Stimulated activated effector memory CD8-positive, alpha-beta T cell treated with anti-CD3 and anti-CD28 coated beads, Interleukin-12 subunit alpha, Interleukin-12 subunit beta, amount 100 ng/mL, for 72 hours (primary cell): ENCODE measurements at regions not wholly inside any gene's neighbourhood (a gene's known extent, or its start where the extent isn't known, plus 50 kb on each side); places are given as distances from the start of the nearest gene placed in this dataset.

Source experiments
- ATAC-seq: fragments of 150-1000 bp; cut with Tn5 transposase; 2 replicates; pipeline ENCODE4 v1.10.0; 2021
- DNase-seq, 2 donors: peaks; one replicate each; pipeline ENCODE4 v3.0.0; 2021 to 2022; ENCODE audit warnings: low spot score in 2 of 2
- H3K27ac Mint-ChIP-seq: one replicate; pipeline ENCODE4 v1.8.0; 2022; ENCODE audit warnings: mild to moderate bottlenecking, mixed read lengths
- H3K36me3 Mint-ChIP-seq: one replicate; pipeline ENCODE4 v1.8.0; 2022; ENCODE audit warnings: mild to moderate bottlenecking, mixed read lengths
- H3K4me1 Mint-ChIP-seq: one replicate; pipeline ENCODE4 v1.8.0; 2022; ENCODE audit warnings: mixed read lengths
- H3K4me3 Mint-ChIP-seq: one replicate; pipeline ENCODE4 v1.8.0; 2022; ENCODE audit warnings: mild to moderate bottlenecking, mixed read lengths
- H3K9me3 Mint-ChIP-seq: one replicate; pipeline ENCODE4 v1.8.0; 2022; ENCODE audit warnings: mixed read lengths

- Mint-ChIP-seq H3K27ac (no peak overlapping the region), H3K9me3 (no peaks in the 10 kb centered on the region), H3K4me3 (peak overlapping the region; percentile 60), H3K36me3 (peaks cover 5% of the 10 kb centered on the region), H3K4me1 (peaks cover 24% of the 10 kb centered on the region)
- DNase-seq = no peak
- ATAC-seq = no peak
Observed at GRCh38 chr1:94602802-94603625, 61.5 kb upstream of the F3 start.

DNA sequence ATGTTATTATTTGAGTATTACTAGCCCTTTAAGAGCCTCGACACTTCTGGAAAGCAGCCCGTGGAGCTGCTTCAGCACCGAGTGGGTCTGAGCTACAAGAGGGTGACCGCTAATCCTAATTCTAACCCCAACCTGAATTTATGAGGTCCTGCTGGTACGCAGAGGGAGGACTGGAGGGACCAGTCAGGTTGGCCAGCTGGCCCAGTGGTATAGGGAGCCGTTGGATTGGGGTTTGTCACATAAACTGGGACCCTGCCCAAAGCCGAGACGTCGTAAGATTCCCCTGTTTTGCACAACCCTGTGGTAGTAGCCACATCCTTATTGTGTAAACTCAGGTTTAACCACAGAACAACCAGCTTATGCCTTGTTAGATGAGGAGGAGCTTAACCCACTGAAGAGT is 60.8 kb upstream of the F3 start:
- Mint-ChIP-seq H3K4me3 (peak overlapping the region; percentile 60), H3K27ac (peak overlapping the region; percentile 33), H3K9me3 (no peaks in the 10 kb centered on the region), H3K36me3 (peaks cover 5% of the 10 kb centered on the region), H3K4me1 (peaks cover 24% of the 10 kb centered on the region)
- peak; percentile 83 for ATAC-seq
- no peak for DNase-seq

GRCh38 chr1:94600556-94600955 is 59.0 kb upstream of the F3 start:
- Mint-ChIP-seq H3K36me3 (peaks cover 5% of the 10 kb centered on the region), H3K4me3 (no peak overlapping the region), H3K9me3 (no peaks in the 10 kb centered on the region), H3K4me1 (peaks cover 24% of the 10 kb centered on the region), H3K27ac (no peak overlapping the region)
- DNase-seq (no peak), ATAC-seq (no peak)

DNA sequence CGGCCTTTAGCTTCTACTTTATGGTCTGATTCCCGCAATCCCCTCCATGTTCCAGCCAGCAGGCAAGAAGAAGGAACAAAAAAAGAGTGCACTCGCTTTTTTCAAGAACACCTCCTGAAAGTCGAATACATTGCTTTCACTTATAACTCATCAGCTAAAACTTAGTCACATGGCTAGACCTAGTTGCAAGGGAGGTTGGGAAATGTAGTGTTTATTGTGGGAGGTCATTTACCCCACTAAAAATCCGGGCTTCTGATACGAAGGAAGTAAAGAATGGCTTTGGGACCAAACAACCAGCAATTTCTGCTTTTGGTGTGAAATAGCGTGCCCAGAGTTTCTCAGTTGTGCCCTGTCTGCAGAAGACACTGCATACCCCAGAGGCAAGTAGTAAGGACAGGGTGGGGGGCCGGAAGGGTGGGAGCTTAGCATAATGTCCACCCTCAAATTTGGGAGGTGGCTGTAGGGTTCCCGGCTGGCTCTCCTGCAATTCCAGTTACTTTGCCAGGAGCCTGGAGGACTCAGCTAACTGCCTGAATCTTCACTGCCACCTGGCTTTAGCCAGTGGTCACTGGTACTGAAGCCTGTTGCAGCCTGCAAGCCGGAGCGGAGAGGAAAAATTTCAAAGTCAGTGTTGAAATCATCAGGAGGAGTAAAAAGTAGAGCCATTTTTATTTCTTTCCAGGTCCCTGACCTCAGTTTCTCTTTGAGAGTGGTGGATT is 57.7 kb upstream of the F3 start:
- Mint-ChIP-seq H3K27ac (no peak overlapping the region), H3K4me1 (peaks cover 24% of the 10 kb centered on the region), H3K9me3 (no peaks in the 10 kb centered on the region), H3K36me3 (peaks cover 5% of the 10 kb centered on the region), H3K4me3 (no peak overlapping the region)
- ATAC-seq = no peak
- no peak for DNase-seq

DNA sequence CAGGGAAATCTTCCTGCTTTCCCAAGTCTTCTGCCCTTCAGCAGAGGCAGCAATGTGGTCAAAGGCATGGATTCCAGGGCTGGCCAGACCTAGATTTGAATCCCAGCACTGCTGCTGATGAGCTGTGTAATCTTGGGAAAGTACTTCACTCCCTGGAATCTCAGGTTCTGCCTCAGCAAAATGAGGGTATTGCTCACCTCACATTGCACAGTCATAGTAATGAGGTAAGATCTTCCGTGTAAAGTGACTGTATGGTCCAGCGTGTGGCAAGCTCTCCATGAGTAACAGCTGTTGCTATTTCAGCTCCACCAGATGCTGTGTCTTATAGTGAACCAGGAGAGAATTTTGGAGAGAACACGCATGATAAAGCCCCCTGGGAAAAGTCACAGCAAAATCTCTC is 56.1 kb upstream of the F3 start:
- H3K4me3 Mint-ChIP-seq = no peak overlapping the region
- no peak overlapping the region for H3K27ac Mint-ChIP-seq
- peaks cover 12% of the 10 kb centered on the region for H3K4me1 Mint-ChIP-seq
- no peaks in the 10 kb centered on the region for H3K9me3 Mint-ChIP-seq
- ATAC-seq = no peak
- DNase-seq = no peak
- H3K36me3 Mint-ChIP-seq = peaks cover 5% of the 10 kb centered on the region

DNA sequence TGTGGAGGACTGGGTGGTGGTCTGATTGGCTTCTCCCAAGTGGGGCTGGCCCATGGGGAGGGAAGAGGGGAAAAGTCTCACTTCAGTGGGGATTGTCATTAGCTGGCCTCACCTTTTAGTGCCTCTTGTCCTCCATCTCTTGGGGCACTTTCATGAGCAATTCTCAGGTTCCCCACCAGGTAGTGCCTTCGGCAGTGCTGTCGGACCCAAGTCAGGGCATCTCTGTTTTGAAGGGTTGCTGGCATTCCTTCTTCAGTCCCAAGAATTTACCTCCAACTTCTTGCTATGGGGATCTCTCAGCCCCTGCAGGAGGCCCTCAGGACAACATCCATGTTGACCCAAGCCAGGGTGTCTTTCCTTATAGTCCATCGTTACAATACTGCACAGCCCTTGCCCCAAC is 54.7 kb upstream of the F3 start:
- no peak for ATAC-seq
- no peaks in the 10 kb centered on the region for H3K9me3 Mint-ChIP-seq
- H3K4me3 Mint-ChIP-seq = no peak overlapping the region
- no peaks in the 10 kb centered on the region for H3K4me1 Mint-ChIP-seq
- H3K27ac Mint-ChIP-seq = no peak overlapping the region
- DNase-seq = no peak
- H3K36me3 Mint-ChIP-seq = peaks cover 5% of the 10 kb centered on the region

DNA sequence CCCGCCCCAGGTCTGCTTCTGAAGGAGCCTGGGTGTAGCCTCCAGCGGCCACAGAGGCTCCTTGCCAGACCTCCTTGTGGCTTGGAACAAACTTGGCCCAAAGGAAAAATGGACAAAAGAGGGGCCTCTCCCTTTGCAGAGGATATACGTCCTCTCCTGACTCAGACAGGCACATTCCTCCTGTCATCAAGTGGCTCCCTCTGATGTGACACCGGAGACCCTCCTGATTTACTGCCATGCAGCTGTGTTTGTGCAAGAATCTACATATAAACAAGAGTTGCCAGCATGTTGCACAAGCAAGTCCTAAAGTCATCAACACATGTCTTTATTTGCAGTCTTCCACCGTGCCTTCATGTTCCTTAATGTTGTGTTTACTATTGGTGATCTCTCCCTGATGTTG is 54.1 kb upstream of the F3 start:
- Mint-ChIP-seq H3K9me3 (no peaks in the 10 kb centered on the region), H3K27ac (no peak overlapping the region), H3K36me3 (peaks cover 5% of the 10 kb centered on the region), H3K4me3 (no peak overlapping the region), H3K4me1 (no peaks in the 10 kb centered on the region)
- no peak for ATAC-seq
- no peak for DNase-seq

DNA sequence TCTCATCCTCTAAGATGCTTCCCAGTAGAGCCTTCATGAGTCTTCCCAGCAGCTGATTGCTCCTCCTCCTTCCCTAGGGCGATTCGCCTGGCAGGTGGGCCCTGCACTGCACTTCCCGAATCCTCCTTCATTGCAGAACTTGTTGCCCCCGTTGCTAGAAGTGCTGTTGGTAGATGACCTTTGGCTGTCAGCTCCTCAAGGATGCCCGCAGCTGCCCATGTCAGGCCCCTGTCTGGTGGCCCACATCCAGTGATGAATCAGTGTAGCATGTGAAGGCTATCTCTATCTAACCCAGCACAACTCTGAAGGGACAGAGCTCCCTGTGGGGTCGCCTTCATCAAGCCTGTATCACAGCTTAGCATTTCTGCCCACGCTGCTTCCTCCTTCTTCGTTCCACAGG is 52.1 kb upstream of the F3 start:
- Mint-ChIP-seq H3K27ac (no peak overlapping the region), H3K4me1 (no peaks in the 10 kb centered on the region), H3K4me3 (no peak overlapping the region), H3K36me3 (peaks cover 2% of the 10 kb centered on the region), H3K9me3 (no peaks in the 10 kb centered on the region)
- ATAC-seq (no peak), DNase-seq (no peak)

GRCh38 chr1:94592571-94592920 is 51.0 kb upstream of the F3 start:
- H3K4me1 Mint-ChIP-seq = no peaks in the 10 kb centered on the region
- DNase-seq (no peak), ATAC-seq (no peak)
- H3K27ac Mint-ChIP-seq = no peak overlapping the region
- H3K9me3 Mint-ChIP-seq = no peaks in the 10 kb centered on the region
- H3K4me3 Mint-ChIP-seq = no peak overlapping the region
- no peaks in the 10 kb centered on the region for H3K36me3 Mint-ChIP-seq

- H3K27ac Mint-ChIP-seq = no peak overlapping the region
- H3K4me3 Mint-ChIP-seq = no peak overlapping the region
- no peaks in the 10 kb centered on the region for H3K4me1 Mint-ChIP-seq
- H3K36me3 Mint-ChIP-seq = no peaks in the 10 kb centered on the region
- H3K9me3 Mint-ChIP-seq = no peaks in the 10 kb centered on the region
- DNase-seq (no peak), ATAC-seq (no peak)
Observed at GRCh38 chr1:94591823-94592570, 50.4 kb upstream of the F3 start.
